Bronchial epithelial cell (primary cell): ENCODE measurements at regions not wholly inside any gene's neighbourhood (a gene's known extent, or its start where the extent isn't known, plus 50 kb on each side); places are given as distances from the start of the nearest gene placed in this dataset.

Experiments
- DNase-seq: peaks from one replicate; pipeline ENCODE4 v3.0.0-alpha.2; 2010; ENCODE audit warnings: low read depth
- FAIRE-seq: peaks from 2 replicates; lab custom pipeline; 2011; peaks lifted over from hg19 to GRCh38; lab: Jason Lieb, UNC
- H3K27me3 ChIP-seq: 2 replicates; pipeline ENCODE4 v1.5.1; 2011; ENCODE audit warnings: low read length; ENCODE audit not compliant: control insufficient read depth, insufficient read depth
- H3K36me3 ChIP-seq: 2 replicates; pipeline ENCODE4 v1.5.1; 2011; ENCODE audit warnings: low read length; ENCODE audit not compliant: control insufficient read depth, insufficient read depth
- H3K4me3 ChIP-seq: 2 replicates; pipeline ENCODE4 v1.5.1; 2011; ENCODE audit warnings: mild to moderate bottlenecking, low read depth, low read length, control low read depth
- CTCF ChIP-seq: IDR thresholded peaks from 2 replicates; pipeline ENCODE4 v1.5.1; 2011; ENCODE audit warnings: mild to moderate bottlenecking, moderate library complexity, low read length, control low read depth, inconsistent platforms; ENCODE audit not compliant: insufficient read depth, severe bottlenecking

GRCh38 chr2:52054824-52055223 lies 1022.9 kb upstream of the NRXN1 start:
- FAIRE-seq = no peak
- no peaks in the 10 kb centered on the region for H3K27me3 ChIP-seq

DNA sequence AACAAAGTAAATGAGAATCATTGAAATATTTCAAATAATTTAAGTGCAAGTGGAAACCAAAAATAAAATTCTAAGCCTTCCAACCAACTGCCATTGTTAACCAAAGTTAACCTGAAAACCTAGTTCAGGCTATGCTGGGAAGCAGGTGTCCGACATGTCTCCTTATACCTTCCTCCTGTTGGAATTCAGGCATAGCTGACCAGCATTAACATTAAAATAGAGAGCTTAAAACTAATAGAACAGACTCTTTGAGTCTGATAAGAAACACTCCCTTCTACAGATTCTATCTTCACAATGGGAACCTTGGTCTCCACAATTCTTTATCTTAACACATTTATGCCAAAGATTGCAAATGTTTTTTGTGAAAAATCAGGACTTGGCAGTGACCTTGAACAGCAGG lies 1004.9 kb upstream of the NRXN1 start:
- H3K36me3 ChIP-seq = no peaks in the 10 kb centered on the region
- H3K27me3 ChIP-seq = no peaks in the 10 kb centered on the region
- no peak for TF ChIP-seq CTCF
- FAIRE-seq (no peak), DNase-seq (no peak)
- H3K4me3 ChIP-seq = no peak overlapping the region

More at GRCh38 chr2:52054824-52055223, 1022.9 kb upstream of the NRXN1 start:
- DNase-seq = no peak
- TF ChIP-seq CTCF = no peak
- H3K4me3 ChIP-seq = no peak overlapping the region
- no peaks in the 10 kb centered on the region for H3K36me3 ChIP-seq

- no peak for TF ChIP-seq CTCF
- no peak overlapping the region for H3K4me3 ChIP-seq
- H3K27me3 ChIP-seq = no peaks in the 10 kb centered on the region
- no peaks in the 10 kb centered on the region for H3K36me3 ChIP-seq
- FAIRE-seq = no peak
- no peak for DNase-seq
Observed at GRCh38 chr2:52036024-52036423, 1004.1 kb upstream of the NRXN1 start.

- H3K36me3 ChIP-seq = no peaks in the 10 kb centered on the region
- no peak overlapping the region for H3K4me3 ChIP-seq
- no peak for TF ChIP-seq CTCF
- DNase-seq (no peak), FAIRE-seq (no peak)
- no peaks in the 10 kb centered on the region for H3K27me3 ChIP-seq
Observed at GRCh38 chr2:52035391-52035790, 1003.5 kb upstream of the NRXN1 start.

GRCh38 chr2:52034706-52035105 lies 1002.8 kb upstream of the NRXN1 start:
- Histone ChIP-seq H3K4me3 (no peak overlapping the region), H3K27me3 (no peaks in the 10 kb centered on the region), H3K36me3 (no peaks in the 10 kb centered on the region)
- TF ChIP-seq CTCF = no peak
- FAIRE-seq = no peak
- no peak for DNase-seq

- H3K4me3 ChIP-seq = no peak overlapping the region
- no peak for FAIRE-seq
- H3K27me3 ChIP-seq = no peaks in the 10 kb centered on the region
- TF ChIP-seq CTCF = no peak
- H3K36me3 ChIP-seq = no peaks in the 10 kb centered on the region
- DNase-seq = no peak
Observed at GRCh38 chr2:52022006-52022405, 990.1 kb upstream of the NRXN1 start.
